OCI-LY3 (cell line): ENCODE measurements at regions not wholly inside any gene's neighbourhood (a gene's known extent, or its start where the extent isn't known, plus 50 kb on each side); places are given as distances from the start of the nearest gene placed in this dataset.

Source experiments
- H2AFZ ChIP-seq: fragments of 200-600, 300-600 bp; shearing (Covaris generic); 2 replicates; pipeline ENCODE4 v1.6.0; 2014; ENCODE audit warnings: antibody characterized with exemption, low read depth, low read length
- H3K27ac ChIP-seq: fragments of 200-600, 300-600 bp; sonication (generic); 2 replicates; pipeline ENCODE4 v1.5.1; 2014; ENCODE audit warnings: mild to moderate bottlenecking, low read length, moderate library complexity, mixed read lengths
- H3K27me3 ChIP-seq: fragments of 200-600, 300-600 bp; sonication (generic); 2 replicates; pipeline ENCODE4 v1.6.1; 2014; ENCODE audit warnings: low read depth, low read length, mixed read lengths
- H3K36me3 ChIP-seq: fragments of 200-600, 300-600 bp; sonication (generic); replicated peaks from 2 replicates; pipeline ENCODE3; 2014; ENCODE audit warnings: low read depth, low read length, mixed read lengths
- H3K4me1 ChIP-seq: fragments of 300-600, 200-600 bp; sonication (generic); 2 replicates; pipeline ENCODE4 v1.6.1; 2014; ENCODE audit warnings: low read length, mixed read lengths
- H3K4me2 ChIP-seq: fragments of 200-600, 300-600 bp; sonication (generic); 2 replicates; pipeline ENCODE4 v1.6.1; 2014; ENCODE audit warnings: low read length, mixed read lengths
- H3K4me3 ChIP-seq: fragments of 300-600, 200-600 bp; sonication (generic); 2 replicates; pipeline ENCODE4 v1.5.1; 2014; ENCODE audit warnings: antibody characterized with exemption, mild to moderate bottlenecking, low read length, moderate library complexity
- H3K79me2 ChIP-seq: fragments of 300-600, 200-600 bp; shearing (Covaris generic); 2 replicates; pipeline ENCODE4 v1.6.1; 2014; ENCODE audit warnings: mild to moderate bottlenecking, low read length, mixed read lengths
- H3K9ac ChIP-seq: fragments of 300-600, 200-600 bp; shearing (Covaris generic); 2 replicates; pipeline ENCODE4 v1.6.0; 2014; ENCODE audit warnings: mild to moderate bottlenecking, low read length, moderate library complexity
- H3K9me3 ChIP-seq: fragments of 200-600, 300-600 bp; shearing (Covaris generic); 2 replicates; pipeline ENCODE4 v1.6.1; 2014; ENCODE audit warnings: low read length, mixed read lengths; ENCODE audit not compliant: insufficient read depth
- H4K20me1 ChIP-seq: fragments of 200-600, 300-600 bp; sonication (generic); 2 replicates; pipeline ENCODE4 v1.6.1; 2016; ENCODE audit warnings: low read length, mixed read lengths; ENCODE audit not compliant: insufficient read depth
- EZH2phosphoT487 ChIP-seq: fragments of 200-600 bp; shearing (Covaris generic); IDR thresholded peaks from 2 replicates; pipeline ENCODE4 v1.6.1; 2018; ENCODE audit warnings: antibody characterized with exemption, mixed run types, low read depth
- TF ChIP-seq, protein P1 (sequence below): fragments of 200-600, 300-600 bp; sonication (generic); IDR thresholded peaks from 2 replicates; pipeline ENCODE4 v1.5.1; 2014; ENCODE audit warnings: antibody characterized with exemption, low read length, low read depth

DNA sequence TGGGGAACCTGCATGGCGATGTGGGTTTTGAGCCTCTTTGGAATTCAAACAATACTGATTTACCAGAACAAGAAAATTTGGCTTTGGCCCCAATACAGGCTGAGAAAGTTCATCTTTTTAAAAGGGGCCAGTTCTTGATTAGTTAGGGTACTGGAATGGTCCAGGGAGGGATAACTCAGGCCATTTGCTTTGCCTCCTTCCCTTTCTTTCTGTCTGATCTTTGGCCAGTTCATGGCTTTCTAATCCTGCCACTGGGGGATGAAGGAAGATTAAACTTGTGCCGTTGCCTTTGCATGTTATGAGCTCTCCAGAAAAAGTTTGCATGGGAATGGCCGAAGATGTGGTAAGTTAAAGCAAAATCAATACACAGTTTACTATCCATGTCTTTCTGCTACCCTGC is 78.4 kb downstream of the ADAMTS15 start:
- TF ChIP-seq, protein P1, sequence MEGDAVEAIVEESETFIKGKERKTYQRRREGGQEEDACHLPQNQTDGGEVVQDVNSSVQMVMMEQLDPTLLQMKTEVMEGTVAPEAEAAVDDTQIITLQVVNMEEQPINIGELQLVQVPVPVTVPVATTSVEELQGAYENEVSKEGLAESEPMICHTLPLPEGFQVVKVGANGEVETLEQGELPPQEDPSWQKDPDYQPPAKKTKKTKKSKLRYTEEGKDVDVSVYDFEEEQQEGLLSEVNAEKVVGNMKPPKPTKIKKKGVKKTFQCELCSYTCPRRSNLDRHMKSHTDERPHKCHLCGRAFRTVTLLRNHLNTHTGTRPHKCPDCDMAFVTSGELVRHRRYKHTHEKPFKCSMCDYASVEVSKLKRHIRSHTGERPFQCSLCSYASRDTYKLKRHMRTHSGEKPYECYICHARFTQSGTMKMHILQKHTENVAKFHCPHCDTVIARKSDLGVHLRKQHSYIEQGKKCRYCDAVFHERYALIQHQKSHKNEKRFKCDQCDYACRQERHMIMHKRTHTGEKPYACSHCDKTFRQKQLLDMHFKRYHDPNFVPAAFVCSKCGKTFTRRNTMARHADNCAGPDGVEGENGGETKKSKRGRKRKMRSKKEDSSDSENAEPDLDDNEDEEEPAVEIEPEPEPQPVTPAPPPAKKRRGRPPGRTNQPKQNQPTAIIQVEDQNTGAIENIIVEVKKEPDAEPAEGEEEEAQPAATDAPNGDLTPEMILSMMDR, result no peak
- no peak for TF ChIP-seq EZH2phosphoT487
- no peaks in the 10 kb centered on the region for H3K79me2 ChIP-seq
- no peak overlapping the region for H3K4me3 ChIP-seq
- no peaks in the 10 kb centered on the region for H3K36me3 ChIP-seq
- H3K9ac ChIP-seq, result no peak overlapping the region
- H2AFZ ChIP-seq, result no peak overlapping the region
- no peak overlapping the region for H3K4me2 ChIP-seq
- H3K4me1 ChIP-seq, result peaks cover 9% of the 10 kb centered on the region
- H4K20me1 ChIP-seq, result no peaks in the 10 kb centered on the region
- H3K9me3 ChIP-seq, result no peaks in the 10 kb centered on the region
- no peak overlapping the region for H3K27ac ChIP-seq
- 0 out of 2 replicates have a peak, but pooled peaks cover 3% of the 10 kb centered on the region for H3K27me3 ChIP-seq

DNA sequence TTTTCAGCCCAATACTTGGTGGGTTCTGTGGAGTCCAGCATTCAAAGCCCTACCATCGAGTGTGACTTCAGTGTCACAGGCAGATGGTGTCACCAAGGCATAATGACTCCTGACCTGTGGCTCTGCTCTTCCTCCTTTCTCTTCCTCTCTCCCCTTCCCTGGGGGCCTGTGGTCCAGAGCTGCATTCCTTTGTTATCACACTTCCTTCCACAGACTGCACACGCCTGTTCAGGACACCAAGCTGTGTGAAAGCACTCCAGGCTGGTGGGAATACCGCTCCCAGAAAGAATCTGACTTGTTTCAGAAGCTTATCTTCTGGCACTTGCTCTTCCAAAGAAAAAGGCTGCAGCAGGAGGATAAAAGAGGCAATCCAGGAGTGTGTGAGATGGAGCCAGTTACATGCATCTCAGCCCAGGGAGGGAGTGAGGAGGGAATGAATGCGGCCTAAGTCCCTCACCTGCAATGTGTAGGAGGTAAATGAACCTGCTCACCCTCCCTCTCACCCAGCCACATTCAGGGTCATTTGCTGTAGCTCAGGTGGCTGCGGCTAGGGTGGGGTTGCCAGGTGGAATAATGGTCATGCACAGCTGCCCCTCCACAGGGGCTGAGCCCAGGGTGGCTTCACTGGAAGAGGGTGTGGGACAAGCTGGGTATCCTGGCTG is 79.3 kb downstream of the ADAMTS15 start:
- no peak overlapping the region for H3K9ac ChIP-seq
- TF ChIP-seq EZH2phosphoT487, result no peak
- TF ChIP-seq, protein P1, result no peak
- no peaks in the 10 kb centered on the region for H3K36me3 ChIP-seq
- no peaks in the 10 kb centered on the region for H4K20me1 ChIP-seq
- H3K4me2 ChIP-seq, result peak overlapping the region; percentile 27; the same call in 1 of the 2 replicates
- H3K4me3 ChIP-seq, result no peak overlapping the region
- 0 out of 2 replicates have a peak, but pooled peaks cover 3% of the 10 kb centered on the region for H3K27me3 ChIP-seq
- H3K9me3 ChIP-seq, result no peaks in the 10 kb centered on the region
- H3K4me1 ChIP-seq, result peaks cover 9% of the 10 kb centered on the region
- H3K79me2 ChIP-seq, result no peaks in the 10 kb centered on the region
- H3K27ac ChIP-seq, result no peak overlapping the region
- no peak overlapping the region for H2AFZ ChIP-seq

DNA sequence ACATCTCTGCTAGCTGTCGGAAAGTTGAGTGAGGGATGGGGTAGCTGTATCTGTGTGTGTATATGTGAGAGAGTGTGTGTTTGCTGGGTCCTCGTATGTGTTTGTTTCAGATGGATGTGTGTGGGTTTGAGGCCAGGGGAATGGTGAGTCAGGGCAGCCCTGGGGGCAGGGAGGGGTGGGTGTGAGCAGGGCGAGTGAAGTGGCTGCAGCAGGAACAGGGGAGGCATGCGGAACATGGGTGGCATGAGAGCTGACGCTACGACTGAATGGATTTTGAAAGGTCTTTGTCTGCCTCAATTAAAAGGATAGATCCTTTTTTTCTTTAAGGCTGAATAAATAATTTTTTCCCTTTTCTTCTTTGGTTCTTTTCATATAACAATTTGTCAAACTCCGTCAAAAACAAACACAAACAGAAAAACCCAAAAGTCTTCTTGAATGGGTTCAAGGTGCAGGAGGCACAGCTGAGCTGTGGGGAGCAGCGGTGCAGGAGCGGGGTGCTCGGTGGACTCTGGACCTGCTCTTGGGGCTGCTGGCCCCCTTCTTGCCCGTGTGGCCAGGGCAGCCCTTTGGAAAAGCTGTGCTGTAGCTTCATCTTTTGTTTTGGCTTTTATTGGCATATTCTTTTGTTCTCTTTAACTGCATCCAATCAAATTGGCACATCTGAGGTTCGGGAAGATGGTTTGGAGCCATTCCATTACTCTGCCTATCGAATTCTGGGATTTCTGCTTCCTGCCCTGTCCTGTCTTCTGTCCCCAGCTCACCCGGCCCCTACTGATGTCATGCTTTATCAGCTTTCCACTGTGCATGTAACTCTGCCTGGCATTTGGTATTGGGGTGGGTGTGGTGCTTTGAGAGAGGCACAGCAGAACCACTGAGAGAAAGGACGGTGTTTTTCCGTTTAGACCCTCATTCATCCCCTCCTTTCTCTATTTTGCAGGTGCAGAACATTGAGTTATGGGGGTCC is 80.1 kb downstream of the ADAMTS15 start:
- Histone ChIP-seq H4K20me1 (no peaks in the 10 kb centered on the region), H3K4me3 (no peak overlapping the region), H3K36me3 (no peaks in the 10 kb centered on the region), H3K27me3 (0 out of 2 replicates have a peak, but pooled peaks cover 3% of the 10 kb centered on the region), H3K27ac (no peak overlapping the region), H3K9me3 (no peaks in the 10 kb centered on the region), H3K4me2 (no peak overlapping the region), H3K79me2 (no peaks in the 10 kb centered on the region), H2AFZ (no peak overlapping the region), H3K9ac (no peak overlapping the region), H3K4me1 (peaks cover 9% of the 10 kb centered on the region)
- TF ChIP-seq, protein P1, result no peak
- no peak for TF ChIP-seq EZH2phosphoT487

DNA sequence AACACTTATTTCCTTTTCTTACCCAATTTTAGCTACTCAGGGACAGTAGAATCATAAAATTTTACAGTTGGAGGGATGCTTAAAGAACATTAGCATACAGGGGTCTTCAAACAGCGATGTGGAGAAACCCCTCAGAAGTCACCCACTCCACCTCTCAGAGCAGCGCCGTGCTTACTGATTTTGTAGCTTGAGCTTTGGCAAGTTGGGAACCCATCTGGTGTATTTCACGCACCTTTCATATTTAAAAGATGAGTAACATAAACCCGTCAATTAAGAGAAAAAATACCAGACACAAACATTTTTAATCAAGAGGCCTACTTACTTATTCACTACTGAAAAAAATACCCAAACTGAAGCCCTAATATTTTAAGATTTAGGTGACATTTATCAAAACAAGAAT is 80.9 kb downstream of the ADAMTS15 start:
- Histone ChIP-seq H3K27ac (no peak overlapping the region), H3K79me2 (no peaks in the 10 kb centered on the region), H3K27me3 (peaks cover 8% of the 10 kb centered on the region; the same call in 1 of the 2 replicates), H3K4me1 (peaks cover 9% of the 10 kb centered on the region), H3K4me3 (no peak overlapping the region), H3K9ac (no peak overlapping the region), H3K36me3 (no peaks in the 10 kb centered on the region), H3K9me3 (no peaks in the 10 kb centered on the region), H2AFZ (no peak overlapping the region), H4K20me1 (no peaks in the 10 kb centered on the region), H3K4me2 (no peak overlapping the region)
- TF ChIP-seq EZH2phosphoT487, result no peak
- TF ChIP-seq, protein P1, result no peak
